C4-2B (cell line): ENCODE measurements at regions not wholly inside any gene's neighbourhood (a gene's known extent, or its start where the extent isn't known, plus 50 kb on each side); places are given as distances from the start of the nearest gene placed in this dataset.

Source experiments
- ZFX ChIP-seq: fragments of 450-650 bp; IDR thresholded peaks from 2 replicates; pipeline ENCODE4 v1.6.1; 2017
- TF ChIP-seq, protein P1 (sequence below): fragments of 450-650 bp; conservative IDR thresholded peaks from 2 replicates; pipeline ENCODE4 v1.5.1; 2017; ENCODE audit warnings: mild to moderate bottlenecking

DNA sequence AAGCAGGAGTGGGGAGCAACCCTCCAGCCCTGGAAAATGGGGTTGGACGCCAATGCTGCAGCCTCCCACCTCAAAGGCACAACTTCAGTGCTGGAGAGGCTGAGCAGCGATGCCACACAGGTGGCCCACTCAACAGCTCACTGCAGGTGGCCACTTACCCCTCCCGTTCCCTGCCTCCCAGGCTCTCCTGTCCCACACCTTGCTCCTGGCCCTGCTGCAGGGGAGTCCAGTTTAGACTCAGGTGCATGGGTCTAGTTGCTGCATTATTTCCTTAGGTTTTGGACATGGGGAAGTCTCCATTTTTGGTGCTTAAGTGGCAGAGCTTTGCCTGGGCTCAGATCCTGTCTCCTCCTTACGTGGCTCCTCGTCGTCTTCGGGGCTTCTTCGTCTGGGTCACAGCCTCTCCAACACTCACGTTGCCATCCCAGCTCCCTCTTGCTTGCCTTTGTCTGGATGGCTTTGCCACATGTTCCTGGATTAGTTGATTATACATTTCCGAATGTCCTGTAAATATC, 898.3 kb downstream of the BRD1 start:
- TF ChIP-seq, protein P1, sequence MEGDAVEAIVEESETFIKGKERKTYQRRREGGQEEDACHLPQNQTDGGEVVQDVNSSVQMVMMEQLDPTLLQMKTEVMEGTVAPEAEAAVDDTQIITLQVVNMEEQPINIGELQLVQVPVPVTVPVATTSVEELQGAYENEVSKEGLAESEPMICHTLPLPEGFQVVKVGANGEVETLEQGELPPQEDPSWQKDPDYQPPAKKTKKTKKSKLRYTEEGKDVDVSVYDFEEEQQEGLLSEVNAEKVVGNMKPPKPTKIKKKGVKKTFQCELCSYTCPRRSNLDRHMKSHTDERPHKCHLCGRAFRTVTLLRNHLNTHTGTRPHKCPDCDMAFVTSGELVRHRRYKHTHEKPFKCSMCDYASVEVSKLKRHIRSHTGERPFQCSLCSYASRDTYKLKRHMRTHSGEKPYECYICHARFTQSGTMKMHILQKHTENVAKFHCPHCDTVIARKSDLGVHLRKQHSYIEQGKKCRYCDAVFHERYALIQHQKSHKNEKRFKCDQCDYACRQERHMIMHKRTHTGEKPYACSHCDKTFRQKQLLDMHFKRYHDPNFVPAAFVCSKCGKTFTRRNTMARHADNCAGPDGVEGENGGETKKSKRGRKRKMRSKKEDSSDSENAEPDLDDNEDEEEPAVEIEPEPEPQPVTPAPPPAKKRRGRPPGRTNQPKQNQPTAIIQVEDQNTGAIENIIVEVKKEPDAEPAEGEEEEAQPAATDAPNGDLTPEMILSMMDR = no peak
- no peak for TF ChIP-seq ZFX
